ENCODE measurements at regions not wholly inside any gene's neighbourhood (a gene's known extent, or its start where the extent isn't known, plus 50 kb on each side); places are given as distances from the start of the nearest gene placed in this dataset.

DNA sequence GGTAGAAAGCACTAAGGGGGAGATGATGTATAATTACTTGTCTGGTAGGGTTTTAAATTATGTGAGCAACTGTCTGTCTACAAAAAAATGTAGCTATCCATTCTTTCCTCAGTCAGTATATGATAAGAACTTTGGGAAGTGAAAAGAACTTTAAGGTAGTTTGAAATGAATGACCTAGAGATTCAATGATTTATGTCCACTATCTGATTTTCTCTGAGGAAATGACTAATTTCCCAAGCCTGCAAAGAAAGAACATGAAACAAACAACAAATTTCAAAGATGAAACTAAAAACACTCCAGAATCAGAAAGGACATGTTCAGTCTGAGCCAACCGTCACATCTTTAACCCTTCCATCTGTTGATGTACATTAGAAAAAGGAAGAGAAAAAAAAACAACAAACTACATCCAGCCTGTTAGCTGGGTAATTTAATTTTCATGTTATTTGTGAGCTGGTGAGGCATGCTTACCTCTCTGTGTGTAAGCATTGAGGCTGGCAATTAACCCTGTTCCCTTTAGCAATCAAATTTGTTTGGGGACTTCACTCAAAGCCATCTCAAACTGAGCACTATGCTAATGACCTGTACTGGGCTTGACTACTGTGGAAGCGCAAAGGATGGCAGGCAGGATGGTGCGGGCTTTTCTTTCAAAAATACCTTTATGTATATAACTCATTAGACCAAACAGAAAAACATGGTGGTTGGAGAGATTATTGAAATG is 220.1 kb downstream of the TUSC7 start:
- Mint-ChIP-seq H3K4me1 (ENCODE audit: low read depth) (no peaks in the 10 kb centered on the region), H3K27me3 (no peaks in the 10 kb centered on the region), H3K4me3 (no peak overlapping the region), H3K9me3 (peaks cover 27% of the 10 kb centered on the region), H3K36me3 (ENCODE audit: low read depth) (no peaks in the 10 kb centered on the region), H3K27ac (no peak overlapping the region)
- intact Hi-C loops (cut with micrococcal nuclease), result no loop called here

DNA sequence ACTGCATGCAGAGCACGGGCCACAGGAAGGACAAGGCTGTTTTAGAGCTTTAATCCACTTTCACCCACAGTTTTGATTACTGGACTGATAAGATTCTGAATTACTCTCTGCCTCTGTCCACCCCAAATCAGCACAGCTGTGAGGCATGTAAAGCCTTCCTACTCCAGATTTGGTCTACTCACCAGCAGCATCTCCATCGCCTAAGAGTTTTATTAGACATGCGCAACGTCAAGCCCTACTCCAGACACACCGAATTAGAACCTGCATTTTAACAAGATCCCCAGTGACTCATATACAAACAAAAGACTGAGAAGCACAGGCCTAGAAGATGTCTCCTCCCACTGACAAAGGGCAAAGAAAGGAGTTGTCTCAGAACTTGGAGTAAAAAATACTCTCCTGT is 221.2 kb downstream of the TUSC7 start:
- intact Hi-C loops (cut with micrococcal nuclease), result no loop called here

DNA sequence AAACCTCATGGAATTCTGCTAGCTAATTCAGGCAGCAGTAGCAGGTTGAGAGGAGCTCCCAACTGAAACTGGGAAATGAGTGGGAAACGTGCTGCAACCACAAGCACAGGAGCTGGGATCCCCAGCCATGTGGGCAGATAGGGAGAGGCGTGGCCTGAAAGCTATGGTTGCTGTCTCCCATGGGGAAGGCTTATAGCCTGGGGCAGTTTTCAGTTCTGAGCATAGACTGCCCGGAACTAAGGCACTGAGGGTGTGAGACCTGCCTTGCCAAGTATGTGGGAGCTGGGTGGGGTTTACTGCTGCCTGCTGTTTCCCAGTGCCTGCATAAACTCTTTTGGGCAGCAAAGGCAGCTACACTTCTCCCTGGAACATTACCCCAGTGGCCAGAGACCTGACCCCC is 229.5 kb downstream of the TUSC7 start:
- Mint-ChIP-seq H3K4me3 (no peak overlapping the region), H3K36me3 (ENCODE audit: low read depth) (no peaks in the 10 kb centered on the region), H3K27me3 (no peaks in the 10 kb centered on the region), H3K9me3 (peaks cover 14% of the 10 kb centered on the region), H3K27ac (no peak overlapping the region), H3K4me1 (ENCODE audit: low read depth) (no peaks in the 10 kb centered on the region)
- intact Hi-C loops (cut with micrococcal nuclease), result no loop called here

More for the DNA sequence above, 221.2 kb downstream of the TUSC7 start:
- no peaks in the 10 kb centered on the region for H3K4me1 Mint-ChIP-seq (ENCODE audit: low read depth)
- no peak overlapping the region for H3K4me3 Mint-ChIP-seq
- no peaks in the 10 kb centered on the region for H3K27me3 Mint-ChIP-seq
- no peak overlapping the region for H3K27ac Mint-ChIP-seq
- peaks cover 16% of the 10 kb centered on the region for H3K9me3 Mint-ChIP-seq
- no peaks in the 10 kb centered on the region for H3K36me3 Mint-ChIP-seq (ENCODE audit: low read depth)

DNA sequence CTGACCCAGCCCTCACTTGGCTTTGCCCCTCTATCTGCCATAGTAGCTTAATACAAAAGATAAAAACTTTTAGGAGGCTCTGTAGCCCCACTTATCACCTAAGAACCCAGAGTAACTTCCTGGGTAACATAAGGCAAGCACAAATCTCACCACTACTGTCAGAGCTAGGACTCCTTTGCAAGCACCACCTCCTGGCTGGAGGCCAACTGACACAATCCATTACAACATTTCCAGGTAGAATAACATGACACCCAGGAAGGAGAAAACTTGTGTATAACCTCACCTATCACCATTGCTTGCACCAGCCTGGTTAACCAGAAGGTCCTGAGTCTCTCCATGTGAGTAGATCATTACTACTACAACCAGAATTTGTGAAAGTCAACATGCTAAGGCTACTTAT is 230.0 kb downstream of the TUSC7 start:
- H3K27ac Mint-ChIP-seq, result no peak overlapping the region
- no peaks in the 10 kb centered on the region for H3K4me1 Mint-ChIP-seq (ENCODE audit: low read depth)
- intact Hi-C loops (cut with micrococcal nuclease), result no loop called here
- H3K9me3 Mint-ChIP-seq, result peaks cover 14% of the 10 kb centered on the region
- no peaks in the 10 kb centered on the region for H3K27me3 Mint-ChIP-seq
- H3K36me3 Mint-ChIP-seq (ENCODE audit: low read depth), result no peaks in the 10 kb centered on the region
- no peak overlapping the region for H3K4me3 Mint-ChIP-seq

DNA sequence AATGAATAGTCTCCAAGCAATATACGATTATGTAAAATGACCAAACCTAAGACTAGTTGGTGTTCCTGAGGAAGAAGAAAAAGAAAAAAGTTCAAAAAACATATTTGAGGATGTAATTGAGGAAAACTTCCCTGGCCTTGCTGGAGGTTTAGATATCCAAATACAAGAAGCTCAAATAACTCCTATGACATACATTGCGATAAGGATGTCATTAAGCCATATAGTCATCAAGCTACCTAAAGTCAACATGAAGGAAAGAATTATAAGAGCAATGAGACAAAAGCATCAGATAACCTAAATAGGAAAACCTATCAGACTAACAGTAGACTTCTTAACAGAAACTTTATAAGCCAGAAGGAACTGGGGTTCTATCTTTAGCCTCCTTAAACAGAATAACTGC is 231.1 kb downstream of the TUSC7 start:
- H3K27ac Mint-ChIP-seq, result no peak overlapping the region
- H3K9me3 Mint-ChIP-seq, result peaks cover 14% of the 10 kb centered on the region
- no peak overlapping the region for H3K4me3 Mint-ChIP-seq
- no peaks in the 10 kb centered on the region for H3K4me1 Mint-ChIP-seq (ENCODE audit: low read depth)
- intact Hi-C loops (cut with micrococcal nuclease), result no loop called here
- no peaks in the 10 kb centered on the region for H3K36me3 Mint-ChIP-seq (ENCODE audit: low read depth)
- H3K27me3 Mint-ChIP-seq, result no peaks in the 10 kb centered on the region

DNA sequence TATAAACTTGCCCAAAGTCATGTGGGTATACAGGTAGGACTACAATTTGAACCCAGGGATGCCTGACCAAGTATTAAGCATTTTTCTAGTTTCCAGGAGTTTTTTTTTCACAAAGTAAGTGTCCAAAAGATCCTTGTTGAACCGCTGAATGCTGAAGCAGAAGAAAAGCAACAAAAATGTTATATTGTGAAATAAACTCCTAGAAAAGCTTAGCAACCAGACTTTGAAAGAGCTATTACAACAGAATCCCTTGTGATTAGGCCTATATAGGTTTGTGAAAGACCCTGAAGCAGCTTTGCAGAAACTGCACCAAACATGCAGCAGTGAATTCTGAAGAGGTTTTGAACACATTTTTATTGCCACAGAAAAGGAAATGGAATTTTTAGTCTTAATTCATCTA is 236.8 kb downstream of the TUSC7 start:
- intact Hi-C loops (cut with micrococcal nuclease), result no loop called here
- Mint-ChIP-seq H3K27ac (no peak overlapping the region), H3K9me3 (no peaks in the 10 kb centered on the region), H3K36me3 (ENCODE audit: low read depth) (no peaks in the 10 kb centered on the region), H3K27me3 (no peaks in the 10 kb centered on the region), H3K4me3 (no peak overlapping the region), H3K4me1 (ENCODE audit: low read depth) (no peaks in the 10 kb centered on the region)

DNA sequence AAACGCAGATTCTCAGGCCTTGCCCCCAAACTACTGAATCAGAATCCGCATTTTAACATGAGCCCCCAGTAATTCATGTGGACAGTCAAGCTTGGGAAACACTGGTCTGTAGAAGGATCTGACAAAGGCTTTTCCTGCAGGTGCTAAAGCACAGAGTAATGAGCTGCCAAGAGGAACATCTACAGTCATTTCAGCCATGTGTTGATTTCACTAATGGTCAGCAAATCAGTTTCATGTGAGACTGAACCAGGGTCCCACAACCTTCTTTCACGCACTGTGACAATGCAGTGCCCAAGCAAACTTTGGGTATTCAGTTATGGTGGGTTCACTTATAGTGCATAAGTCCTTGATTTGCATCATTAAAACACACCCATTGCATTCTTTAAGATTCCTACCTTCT is 237.6 kb downstream of the TUSC7 start:
- no peaks in the 10 kb centered on the region for H3K9me3 Mint-ChIP-seq
- intact Hi-C loops (cut with micrococcal nuclease), result no loop called here
- H3K4me1 Mint-ChIP-seq (ENCODE audit: low read depth), result no peaks in the 10 kb centered on the region

DNA sequence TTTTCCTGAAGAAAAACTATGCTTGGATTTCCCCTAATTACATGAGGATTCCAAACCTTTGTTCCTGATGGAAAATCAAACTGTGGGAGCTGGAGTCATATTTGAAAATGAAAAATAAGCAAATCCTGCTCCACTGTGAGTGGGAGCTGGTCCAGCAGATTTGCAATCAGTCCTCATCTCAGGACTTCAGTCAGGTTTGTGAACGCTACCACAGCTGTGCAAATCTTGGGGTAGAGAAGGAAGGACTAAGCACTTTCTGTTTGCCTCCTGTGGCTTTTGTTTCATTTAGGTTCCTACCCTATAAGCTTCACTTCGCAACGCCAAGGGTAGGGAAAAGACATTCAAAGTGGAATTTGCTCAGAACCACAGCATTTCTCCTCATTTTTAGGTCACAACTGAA is 238.2 kb downstream of the TUSC7 start:
- H3K36me3 Mint-ChIP-seq (ENCODE audit: low read depth), result no peaks in the 10 kb centered on the region
- H3K27ac Mint-ChIP-seq, result no peak overlapping the region
- intact Hi-C loops (cut with micrococcal nuclease), result no loop called here
- no peak overlapping the region for H3K4me3 Mint-ChIP-seq
- no peaks in the 10 kb centered on the region for H3K4me1 Mint-ChIP-seq (ENCODE audit: low read depth)
- H3K9me3 Mint-ChIP-seq, result no peaks in the 10 kb centered on the region
- no peaks in the 10 kb centered on the region for H3K27me3 Mint-ChIP-seq

More for the DNA sequence above, 237.6 kb downstream of the TUSC7 start:
- Mint-ChIP-seq H3K36me3 (ENCODE audit: low read depth) (no peaks in the 10 kb centered on the region), H3K27me3 (no peaks in the 10 kb centered on the region), H3K27ac (no peak overlapping the region), H3K4me3 (no peak overlapping the region)

DNA sequence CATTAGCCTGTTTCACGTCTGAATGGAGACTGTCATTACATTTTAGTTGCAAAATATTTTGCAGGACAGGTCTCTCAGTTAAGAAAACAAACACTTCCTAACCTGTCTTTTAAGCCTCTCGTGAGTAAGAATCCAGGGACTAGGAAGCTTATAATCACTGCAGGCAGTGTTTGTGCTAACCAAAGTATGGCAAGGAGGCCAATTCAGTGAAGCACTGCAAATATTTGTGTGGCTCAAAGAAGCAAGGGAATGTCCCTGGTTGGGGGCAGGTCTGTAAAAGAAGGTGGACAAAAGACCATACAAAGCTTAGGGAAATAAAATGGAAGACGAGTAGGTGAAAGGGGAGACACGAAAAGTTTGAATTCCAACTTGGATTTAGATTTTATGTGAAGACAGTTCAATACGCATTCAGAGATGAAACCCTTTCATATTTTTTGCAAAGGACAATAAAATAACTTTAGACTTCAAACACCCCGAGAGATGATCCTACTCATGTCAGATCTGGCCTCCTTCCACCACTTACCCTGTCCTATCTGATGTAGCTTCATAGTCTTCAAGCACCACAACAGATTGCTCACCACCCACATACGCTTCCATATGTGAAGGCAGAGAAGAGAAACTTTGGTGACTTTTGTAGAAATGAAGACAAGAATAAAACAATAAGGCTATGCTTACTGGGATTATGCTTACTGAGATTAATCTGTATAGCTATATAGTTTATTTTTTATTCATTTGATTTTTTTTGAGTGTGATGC is 240.9 kb downstream of the TUSC7 start:
- H3K4me3 Mint-ChIP-seq, result no peak overlapping the region
- H3K27ac Mint-ChIP-seq, result no peak overlapping the region
- no peaks in the 10 kb centered on the region for H3K4me1 Mint-ChIP-seq (ENCODE audit: low read depth)
- no peaks in the 10 kb centered on the region for H3K9me3 Mint-ChIP-seq
- intact Hi-C loops (cut with micrococcal nuclease), result no loop called here
- H3K36me3 Mint-ChIP-seq (ENCODE audit: low read depth), result no peaks in the 10 kb centered on the region
- no peaks in the 10 kb centered on the region for H3K27me3 Mint-ChIP-seq

DNA sequence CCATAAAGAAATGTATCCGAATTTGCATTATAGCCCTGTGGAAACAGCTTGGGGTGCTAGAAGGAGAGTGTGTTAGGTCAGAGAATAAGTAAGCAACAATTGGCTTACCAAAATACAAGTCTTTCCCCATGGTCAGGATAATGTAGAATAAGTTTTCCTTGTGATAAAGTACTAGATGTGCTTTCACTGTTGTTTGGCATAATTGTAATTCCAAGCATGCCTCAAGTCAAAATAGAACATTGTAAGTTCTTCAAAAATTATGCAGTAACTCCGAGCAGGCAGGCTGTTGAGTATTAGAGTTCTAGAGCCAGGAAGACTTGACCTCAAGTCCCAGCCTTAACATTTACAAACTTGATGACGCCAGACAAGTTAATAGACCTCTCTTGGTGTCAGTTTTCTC is 242.0 kb downstream of the TUSC7 start:
- intact Hi-C loops (cut with micrococcal nuclease), result no loop called here

DNA sequence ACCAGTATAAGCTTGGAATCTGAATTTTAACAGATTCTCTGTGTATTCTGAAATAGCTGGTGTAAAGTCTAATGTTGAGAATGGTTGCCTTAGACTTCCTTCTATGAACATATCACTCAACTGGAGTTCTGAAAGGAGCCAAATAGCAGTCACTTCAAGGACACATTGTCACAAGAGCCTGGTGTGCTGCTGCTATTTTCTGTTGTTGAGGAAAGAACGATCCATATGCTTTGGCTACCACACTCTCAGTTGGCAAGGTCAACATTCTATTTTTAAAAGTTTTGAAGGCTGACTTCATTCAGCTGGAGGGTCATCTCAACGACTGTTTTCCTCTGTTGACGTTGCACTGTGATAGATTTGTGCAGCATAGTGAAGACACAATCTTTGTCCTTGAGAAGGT is 248.7 kb downstream of the TUSC7 start:
- Mint-ChIP-seq H3K4me1 (ENCODE audit: low read depth) (no peaks in the 10 kb centered on the region), H3K27ac (no peak overlapping the region), H3K36me3 (ENCODE audit: low read depth) (no peaks in the 10 kb centered on the region), H3K27me3 (no peaks in the 10 kb centered on the region), H3K9me3 (no peaks in the 10 kb centered on the region), H3K4me3 (no peak overlapping the region)
- intact Hi-C loops (cut with micrococcal nuclease), result no loop called here

More for the DNA sequence above, 242.0 kb downstream of the TUSC7 start:
- Mint-ChIP-seq H3K36me3 (ENCODE audit: low read depth) (no peaks in the 10 kb centered on the region), H3K27ac (no peak overlapping the region), H3K27me3 (no peaks in the 10 kb centered on the region), H3K9me3 (no peaks in the 10 kb centered on the region), H3K4me3 (no peak overlapping the region), H3K4me1 (ENCODE audit: low read depth) (no peaks in the 10 kb centered on the region)

DNA sequence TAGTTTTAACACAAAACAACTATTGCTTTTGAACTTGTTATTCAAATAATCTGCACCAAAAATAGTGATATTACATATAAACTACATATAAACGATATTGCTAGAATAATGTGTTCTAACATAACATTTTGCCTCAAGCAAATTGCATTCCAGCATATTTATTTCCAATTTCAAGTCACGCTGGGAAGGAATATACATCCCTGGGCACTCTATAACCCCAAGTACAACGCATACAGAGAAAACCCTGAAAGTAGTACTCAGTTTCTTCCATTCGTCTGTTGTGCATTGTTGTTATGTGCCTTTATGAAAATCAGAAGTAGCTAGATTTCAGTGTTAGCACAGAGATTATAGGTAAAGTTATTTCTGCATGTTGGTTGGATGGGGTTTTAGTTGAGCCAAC is 251.5 kb downstream of the TUSC7 start:
- Mint-ChIP-seq H3K36me3 (ENCODE audit: low read depth) (no peaks in the 10 kb centered on the region), H3K4me3 (no peak overlapping the region), H3K4me1 (ENCODE audit: low read depth) (no peaks in the 10 kb centered on the region), H3K9me3 (no peaks in the 10 kb centered on the region), H3K27me3 (no peaks in the 10 kb centered on the region), H3K27ac (no peak overlapping the region)
- intact Hi-C loops (cut with micrococcal nuclease), result no loop called here

DNA sequence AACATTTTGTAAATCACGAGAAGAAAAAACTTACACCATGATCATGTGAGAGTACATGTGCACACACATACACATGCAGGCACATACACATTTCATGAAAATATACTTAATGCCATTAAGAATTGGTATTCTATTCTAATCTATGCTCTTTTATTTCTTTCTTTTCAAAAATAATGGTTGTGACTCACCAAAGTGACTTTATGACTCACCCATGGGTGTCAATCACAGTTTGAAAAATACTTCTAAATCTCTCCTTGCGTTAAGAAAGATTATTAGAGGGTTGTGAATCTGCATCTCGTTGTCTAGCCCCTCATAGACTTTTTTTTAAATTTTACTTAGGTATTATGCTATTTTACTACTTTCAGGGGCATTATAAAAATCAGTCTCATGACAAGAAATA is 254.2 kb downstream of the TUSC7 start:
- no peak overlapping the region for H3K27ac Mint-ChIP-seq
- no peaks in the 10 kb centered on the region for H3K27me3 Mint-ChIP-seq

DNA sequence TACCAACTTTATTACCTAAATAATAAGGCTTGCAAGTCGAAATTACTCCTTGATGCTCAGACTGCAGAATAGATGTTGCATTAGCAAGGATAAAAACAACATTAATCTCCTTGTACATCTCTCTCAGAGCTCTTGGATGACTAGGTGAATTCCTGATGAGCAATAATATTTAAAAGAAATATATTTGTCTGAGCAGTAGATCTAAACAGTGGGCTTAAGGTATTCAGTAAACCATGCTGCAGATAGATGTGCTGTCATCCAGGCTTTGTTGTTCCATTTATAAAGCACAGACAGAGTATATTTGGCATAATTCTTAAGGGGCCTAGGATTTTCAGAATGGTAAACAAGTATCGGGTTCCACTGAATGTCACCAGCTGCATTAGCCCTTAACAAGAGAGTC is 257.1 kb downstream of the TUSC7 start:
- H3K9me3 Mint-ChIP-seq, result no peaks in the 10 kb centered on the region
- no peaks in the 10 kb centered on the region for H3K27me3 Mint-ChIP-seq
- no peaks in the 10 kb centered on the region for H3K36me3 Mint-ChIP-seq (ENCODE audit: low read depth)
- H3K4me3 Mint-ChIP-seq, result no peak overlapping the region
- intact Hi-C loops (cut with micrococcal nuclease), result no loop called here
- no peak overlapping the region for H3K27ac Mint-ChIP-seq
- H3K4me1 Mint-ChIP-seq (ENCODE audit: low read depth), result no peaks in the 10 kb centered on the region

More for the DNA sequence above, 254.2 kb downstream of the TUSC7 start:
- Mint-ChIP-seq H3K9me3 (no peaks in the 10 kb centered on the region), H3K36me3 (ENCODE audit: low read depth) (no peaks in the 10 kb centered on the region), H3K4me1 (ENCODE audit: low read depth) (no peaks in the 10 kb centered on the region), H3K4me3 (no peak overlapping the region)
- intact Hi-C loops (cut with micrococcal nuclease), result no loop called here

DNA sequence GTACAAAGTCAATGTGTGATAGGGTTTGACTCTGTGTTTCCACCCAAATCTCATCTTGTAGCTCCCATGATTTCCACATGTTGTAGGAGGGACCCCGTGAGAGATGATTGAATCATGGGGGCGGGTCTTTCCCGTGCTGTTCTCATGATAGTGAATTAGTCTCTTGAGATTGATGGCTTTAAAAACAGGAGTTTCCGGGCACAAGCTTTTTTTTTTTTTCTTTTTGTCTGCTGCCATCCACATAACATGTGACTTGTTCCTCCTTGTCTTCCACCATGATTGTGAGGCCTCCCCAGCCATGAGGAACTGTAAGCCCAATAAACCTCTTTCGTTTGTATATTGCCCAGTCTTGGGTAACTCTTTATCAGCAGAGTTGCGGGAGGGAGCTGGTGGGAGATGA is 259.6 kb downstream of the TUSC7 start:
- Mint-ChIP-seq H3K36me3 (ENCODE audit: low read depth) (no peaks in the 10 kb centered on the region), H3K9me3 (no peaks in the 10 kb centered on the region), H3K4me1 (ENCODE audit: low read depth) (no peaks in the 10 kb centered on the region), H3K4me3 (no peak overlapping the region), H3K27me3 (no peaks in the 10 kb centered on the region), H3K27ac (no peak overlapping the region)
- intact Hi-C loops (cut with micrococcal nuclease), result no loop called here
